Sigmoid colon (tissue), 3 donors: ENCODE measurements at regions not wholly inside any gene's neighbourhood (a gene's known extent, or its start where the extent isn't known, plus 50 kb on each side); places are given as distances from the start of the nearest gene placed in this dataset.

Source experiments
- small RNA-seq, 3 donors: library from RNA; depleted of rRNA; stranded (forward); fragments of <200 nt; gene quantifications; one replicate each; pipeline ENCODE3, GENCODE V24; 2016

Small RNA genes lying in the stretch of these regions (small RNA-seq; reads per million reads assigned to genes)
- gene MIR4261: 0 reads per million in 3 donors
